Activated T-cell treated with anti-CD3 and anti-CD28 coated beads, Interleukin-2, amount 50 U/mL, for 48 hours (primary cell): ENCODE measurements at regions not wholly inside any gene's neighbourhood (a gene's known extent, or its start where the extent isn't known, plus 50 kb on each side); places are given as distances from the start of the nearest gene placed in this dataset.
"Not testable (repeated sequence)": the region's sequence is repeated elsewhere in the genome, so short reads cannot be mapped to it uniquely, and the experiment has no call there.

ENCODE experiments used
- DNase-seq, 2 experiments: peaks; one replicate each; pipeline ENCODE4 v3.0.0-alpha.2; 2020

- DNase-seq: no peak
Measured at GRCh38 chr3:182479419-182480336, 313.6 kb upstream of the ATP11B start.

DNA sequence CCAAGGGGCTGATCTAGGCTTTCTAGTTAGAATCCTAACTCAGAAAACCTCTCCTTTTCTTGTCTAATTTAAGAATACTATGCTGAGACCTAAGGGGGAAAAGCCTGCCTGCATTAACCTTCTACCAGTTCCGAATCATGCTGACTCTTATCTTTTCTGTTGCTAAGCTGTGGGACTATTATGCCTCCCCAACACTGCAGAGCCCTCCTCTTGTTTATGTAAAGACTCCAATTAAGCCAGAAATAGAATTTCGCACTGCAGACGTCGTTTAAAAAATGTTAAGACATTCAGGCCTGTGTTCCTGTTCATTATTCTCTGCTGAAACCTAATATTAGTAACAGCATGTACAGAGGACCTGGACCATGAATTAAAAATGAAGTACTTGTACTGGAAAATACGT is 310.6 kb upstream of the ATP11B start:
- DNase-seq: no peak

DNA sequence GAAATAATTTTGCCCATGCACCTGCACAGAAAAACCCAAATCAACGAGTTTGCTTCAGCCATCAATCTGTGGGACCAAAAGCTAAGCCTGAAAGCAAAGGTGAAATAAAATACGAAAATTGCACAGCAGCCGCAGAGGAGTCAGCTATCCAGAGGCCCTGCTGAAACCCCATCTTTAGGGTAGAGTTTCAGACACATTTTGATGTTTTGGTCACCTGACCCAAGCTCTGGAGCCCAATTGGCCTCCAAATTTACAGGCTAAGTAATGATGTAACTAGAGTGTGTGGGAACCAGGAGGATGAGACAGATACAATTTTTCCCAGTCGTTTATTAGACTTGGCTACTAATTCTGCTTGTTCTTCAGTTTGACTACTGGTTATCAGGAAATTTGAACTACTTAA is 308.6 kb upstream of the ATP11B start:
- DNase-seq: no peak

- DNase-seq: no peak
Measured at GRCh38 chr3:182485301-182485700, 308.0 kb upstream of the ATP11B start.

GRCh38 chr3:182486463-182486862 is 306.8 kb upstream of the ATP11B start:
- no peak for DNase-seq

DNA sequence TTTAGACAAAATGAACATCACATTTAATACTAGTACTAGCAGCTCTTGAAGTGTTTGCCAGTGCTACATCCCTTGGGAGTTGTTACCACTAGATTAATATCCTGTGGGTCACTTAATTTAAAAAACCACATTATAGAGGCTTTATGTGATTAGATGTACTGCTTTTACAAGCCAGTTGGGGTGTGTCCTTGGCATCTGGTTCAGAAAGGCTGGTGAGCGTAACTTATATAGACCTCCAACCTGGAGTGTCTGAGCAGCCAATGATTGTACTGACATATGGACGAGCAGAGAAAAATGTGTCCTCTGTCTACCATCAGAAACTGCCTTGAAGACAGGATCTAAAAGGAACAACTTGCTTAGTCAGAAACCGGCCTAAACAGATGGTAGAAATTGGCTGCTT is 306.2 kb upstream of the ATP11B start:
- no peak for DNase-seq

DNA sequence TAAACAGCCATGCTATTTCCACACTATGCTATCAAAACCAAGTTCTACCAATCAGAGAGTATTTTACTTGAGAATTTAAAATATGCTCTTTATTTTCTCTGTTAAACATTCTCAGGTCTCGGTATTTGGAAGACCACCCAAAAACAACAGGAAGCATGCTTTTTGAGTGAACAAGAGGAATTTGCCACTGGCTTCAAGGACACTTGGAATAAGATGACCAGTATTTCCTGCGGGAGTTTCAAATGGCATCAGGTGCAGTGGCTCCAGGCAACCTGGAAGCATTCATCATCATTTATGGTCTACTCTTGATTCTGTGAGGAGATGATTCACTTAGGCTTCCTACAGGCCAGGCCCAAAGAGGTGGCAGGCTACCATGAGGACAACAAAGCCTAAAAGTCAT is 305.7 kb upstream of the ATP11B start:
- no peak for DNase-seq

GRCh38 chr3:182490596-182491491 is 302.5 kb upstream of the ATP11B start:
- DNase-seq: no peak

DNA sequence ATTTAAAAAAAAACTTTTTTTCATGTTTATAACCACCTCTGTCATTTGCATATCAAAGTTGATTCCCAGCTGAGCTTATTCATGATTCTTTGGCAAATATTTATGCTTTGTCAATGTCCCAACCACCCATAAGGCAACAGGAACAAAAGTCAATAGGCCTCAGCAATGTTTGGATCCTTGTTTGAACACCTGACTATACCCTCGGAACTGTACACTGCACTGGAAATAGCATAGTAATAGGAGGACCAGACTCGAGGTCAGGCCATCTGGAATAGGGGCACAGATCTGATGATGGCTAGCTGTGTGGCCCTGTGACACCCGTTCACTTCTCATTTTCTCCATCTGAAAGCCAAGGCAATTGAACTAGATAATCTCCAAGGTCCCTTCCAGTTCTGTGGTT is 301.7 kb upstream of the ATP11B start:
- DNase-seq: no peak

- DNase-seq: no peak
Measured at GRCh38 chr3:182492536-182492935, 300.8 kb upstream of the ATP11B start.

GRCh38 chr3:182500289-182500688 is 293.0 kb upstream of the ATP11B start:
- no peak for DNase-seq

- no peak for DNase-seq
Measured at GRCh38 chr3:182501856-182502255, 291.4 kb upstream of the ATP11B start.

GRCh38 chr3:182503401-182503800 is 289.9 kb upstream of the ATP11B start:
- DNase-seq: no peak

GRCh38 chr3:182508919-182509711 is 284.2 kb upstream of the ATP11B start:
- DNase-seq: no peak

GRCh38 chr3:182509844-182510460 is 283.4 kb upstream of the ATP11B start:
- DNase-seq: no peak

DNA sequence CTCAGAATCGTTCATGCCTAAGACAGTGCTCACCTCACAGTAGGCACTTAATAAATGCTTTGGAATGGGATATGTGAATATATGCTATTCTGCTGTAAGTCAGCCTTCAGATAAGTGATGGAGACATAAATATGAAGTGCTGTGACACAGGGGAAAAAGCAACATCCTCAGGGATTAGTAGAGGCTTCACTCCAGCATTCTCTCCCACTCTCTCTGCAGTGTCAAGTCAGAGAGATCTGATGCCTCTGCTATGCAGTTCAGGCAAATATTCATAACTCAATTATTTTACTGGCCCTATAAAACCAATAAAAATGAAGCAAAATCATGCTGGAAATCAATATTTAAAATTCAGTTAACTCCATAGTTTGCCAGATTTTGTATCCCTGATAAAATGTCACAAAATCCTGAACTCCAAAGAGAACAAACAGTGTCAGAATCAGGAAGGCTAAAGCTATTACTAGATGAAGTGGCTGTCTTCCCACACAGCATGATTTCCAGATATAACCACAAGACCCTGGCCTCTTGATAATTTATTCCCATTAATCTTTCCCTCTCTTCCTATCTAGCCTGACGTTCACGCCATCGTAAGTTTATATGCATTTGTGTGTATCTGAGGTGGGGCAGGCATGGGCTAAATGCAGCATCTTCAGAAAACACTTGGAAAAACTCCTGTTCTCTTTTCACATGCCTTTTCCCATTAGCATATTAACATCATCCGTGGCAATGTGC is 278.9 kb upstream of the ATP11B start:
- DNase-seq: no peak

DNA sequence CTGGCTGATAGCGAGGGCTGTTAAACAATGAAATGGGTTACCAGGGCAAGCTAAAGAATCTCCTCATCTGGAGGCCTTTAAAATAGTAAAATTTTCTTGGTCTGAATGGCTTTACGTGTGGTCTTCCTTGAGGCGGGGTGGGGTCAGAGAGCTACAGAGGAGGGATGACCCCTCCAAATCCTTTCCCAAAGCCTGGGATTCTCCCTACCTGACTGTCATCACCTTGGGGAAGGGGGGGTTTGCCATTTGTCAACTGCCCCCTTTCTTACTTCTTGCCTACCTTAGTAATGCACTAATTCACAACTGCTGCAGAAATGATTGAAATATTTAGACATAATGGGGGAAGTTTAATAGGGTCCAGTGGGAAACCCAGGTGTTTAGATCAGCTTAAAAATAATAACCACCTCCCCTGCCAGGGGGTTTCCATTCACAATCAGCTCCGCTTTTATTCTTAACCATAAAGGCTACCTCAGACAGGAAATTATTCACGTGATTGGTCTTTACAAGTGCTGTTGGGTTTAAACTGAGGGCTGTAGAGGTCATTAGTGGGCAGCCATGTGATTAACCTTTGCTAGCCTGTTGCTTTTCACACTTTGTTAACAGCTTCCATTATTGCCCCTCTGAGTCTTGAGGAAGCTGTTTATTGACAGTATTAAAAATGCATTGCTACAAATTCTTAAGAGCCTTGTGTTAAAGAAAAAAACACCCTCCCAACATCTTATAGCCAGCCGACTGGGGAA is 276.5 kb upstream of the ATP11B start:
- DNase-seq: no peak

DNA sequence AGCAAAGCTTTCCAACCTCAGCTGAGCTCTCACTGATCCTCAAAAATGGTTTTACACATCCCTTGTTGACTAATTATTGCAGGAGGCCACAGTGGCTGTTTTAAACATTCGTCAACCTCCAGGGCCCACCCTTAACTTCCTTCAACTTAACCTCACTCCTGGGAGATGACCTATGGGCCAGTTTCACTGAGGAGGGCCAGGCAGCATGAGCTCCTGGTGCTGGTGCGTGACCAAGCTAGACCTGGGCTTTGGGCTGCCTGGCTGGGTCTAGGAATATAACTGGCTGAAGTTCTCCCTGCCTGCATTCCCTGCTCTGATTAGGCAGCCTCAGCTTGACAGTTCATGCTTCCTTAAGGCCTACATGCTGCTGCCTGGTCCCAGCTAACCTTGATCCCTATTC is 273.7 kb upstream of the ATP11B start:
- no peak for DNase-seq

- DNase-seq: no peak
Measured at GRCh38 chr3:182521339-182521738, 272.0 kb upstream of the ATP11B start.

GRCh38 chr3:182523424-182523823 is 269.9 kb upstream of the ATP11B start:
- not testable (repeated sequence) for DNase-seq

DNA sequence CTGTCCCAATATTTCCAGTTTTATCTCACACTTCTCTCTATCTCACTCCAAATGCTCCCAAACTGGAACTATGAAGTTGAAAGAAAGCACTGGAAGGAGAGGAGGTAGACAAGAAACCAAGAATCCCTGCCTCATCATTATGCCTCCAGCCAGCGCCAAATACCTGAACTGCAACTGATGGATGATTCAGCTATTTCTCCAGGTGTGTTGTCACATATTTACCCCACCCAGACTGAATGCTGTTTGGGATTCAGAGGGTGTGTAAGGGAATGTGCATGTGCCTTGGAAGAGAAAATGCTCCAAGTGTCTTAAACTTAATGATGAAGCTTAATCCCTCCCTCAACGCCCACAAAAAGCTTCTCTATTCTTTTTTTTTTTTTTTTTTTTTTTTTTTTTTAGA is 269.5 kb upstream of the ATP11B start:
- DNase-seq: no peak
